HEK293 (cell line): ENCODE measurements at regions not wholly inside any gene's neighbourhood (a gene's known extent, or its start where the extent isn't known, plus 50 kb on each side); places are given as distances from the start of the nearest gene placed in this dataset.
"Not testable (repeated sequence)": the region's sequence is repeated elsewhere in the genome, so short reads cannot be mapped to it uniquely, and the experiment has no call there.

Experiments
- CTCF ChIA-PET: fragments of 350-600 bp; formaldehyde crosslinking; extraction: SDS; loops from one replicate; lab custom pipeline; 2021; ENCODE audit warnings: antibody characterized with exemption; lab: Yijun Ruan, JAX
- POLR2A ChIA-PET: fragments of 300-600 bp; formaldehyde crosslinking; extraction: SDS; loops from one replicate; lab custom pipeline; 2020; ENCODE audit warnings: antibody characterized with exemption, inconsistent platforms; lab: Yijun Ruan, JAX
- H3K27ac ChIP-seq: fragments of 200-500 bp; sonication (Bioruptor generic); 2 replicates; pipeline ENCODE4 v1.5.1; 2014; ENCODE audit warnings: low read depth, low read length, control low read depth, inconsistent platforms; ENCODE audit errors: extremely low read depth
- H3K36me3 ChIP-seq, 2 experiments: fragments of 200-500 bp in 1 of 2; sonication (Bioruptor generic) in 1 of 2; 1 replicate in 1 of 2; 2 replicates in 1 of 2; pipeline ENCODE4 v1.5.1; 2014 to 2017; ENCODE audit warnings: inconsistent platforms in 2 of 2, low read length in 2 of 2; ENCODE audit not compliant: control insufficient read depth in 2 of 2, insufficient read depth in 1 of 2
- H3K4me1 ChIP-seq: fragments of 200-500 bp; sonication (Bioruptor generic); 2 replicates; pipeline ENCODE4 v1.5.1; 2014; ENCODE audit warnings: mild to moderate bottlenecking, low read length, inconsistent platforms; ENCODE audit not compliant: control insufficient read depth, insufficient read depth
- H3K4me3 ChIP-seq: 2 replicates; pipeline ENCODE4 v1.5.1; 2011; ENCODE audit warnings: low read depth, mild to moderate bottlenecking, control low read depth, low read length, moderate library complexity
- H3K9me3 ChIP-seq: fragments of 200-500 bp; sonication (Bioruptor generic); 2 replicates; pipeline ENCODE4 v1.5.1; 2014; ENCODE audit warnings: low read depth, low read length, inconsistent platforms; ENCODE audit not compliant: control insufficient read depth, insufficient read depth
- HOXD13 ChIP-seq: sonication (generic); formaldehyde crosslinking; IDR thresholded peaks from 2 replicates; pipeline ENCODE4 v1.8.0; 2022; ENCODE audit warnings: missing genetic modification reagents, borderline replicate concordance
- ZFP3 ChIP-seq: fragments of 450-650 bp; formaldehyde crosslinking; IDR thresholded peaks from 2 replicates; pipeline ENCODE4 v1.5.1; 2016; ENCODE audit warnings: low read depth, missing biosample characterization, missing genetic modification characterization
- ZNF146 ChIP-seq: fragments of 450-650 bp; formaldehyde crosslinking; IDR thresholded peaks from 2 replicates; pipeline ENCODE4 v1.5.1; 2016; ENCODE audit warnings: missing biosample characterization, missing genetic modification characterization
- ZNF169 ChIP-seq: fragments of 450-650 bp; formaldehyde crosslinking; IDR thresholded peaks from 2 replicates; pipeline ENCODE4 v1.5.1; 2016; ENCODE audit warnings: missing biosample characterization, missing genetic modification characterization
- ZNF2 ChIP-seq: fragments of 450-650 bp; formaldehyde crosslinking; IDR thresholded peaks from 2 replicates; pipeline ENCODE4 v1.5.1; 2016; ENCODE audit warnings: missing biosample characterization, missing genetic modification characterization
- ZNF354C ChIP-seq: fragments of 450-650 bp; formaldehyde crosslinking; IDR thresholded peaks from 2 replicates; pipeline ENCODE4 v1.5.1; 2016; ENCODE audit warnings: missing biosample characterization, missing genetic modification characterization, low read depth, borderline replicate concordance
- ZNF404 ChIP-seq: fragments of 450-650 bp; formaldehyde crosslinking; IDR thresholded peaks from 2 replicates; pipeline ENCODE4 v1.5.1; 2017; ENCODE audit warnings: missing biosample characterization, missing genetic modification characterization
- ZNF510 ChIP-seq: fragments of 450-650 bp; formaldehyde crosslinking; IDR thresholded peaks from 2 replicates; pipeline ENCODE4 v1.5.1; 2018; ENCODE audit warnings: mild to moderate bottlenecking, missing genetic modification characterization, missing biosample characterization; ENCODE audit not compliant: insufficient replicate concordance
- ZNF514 ChIP-seq: fragments of 450-650 bp; formaldehyde crosslinking; IDR thresholded peaks from 2 replicates; pipeline ENCODE4 v1.5.1; 2016; ENCODE audit warnings: missing biosample characterization, missing genetic modification characterization
- ZNF529 ChIP-seq: fragments of 450-650 bp; formaldehyde crosslinking; IDR thresholded peaks from 2 replicates; pipeline ENCODE4 v1.5.1; 2017; ENCODE audit warnings: missing genetic modification characterization, missing biosample characterization; ENCODE audit not compliant: insufficient replicate concordance
- ZNF626 ChIP-seq: fragments of 450-650 bp; sonication (Bioruptor Pico); formaldehyde crosslinking; IDR thresholded peaks from 2 replicates; pipeline ENCODE4 v1.5.1; 2018; ENCODE audit warnings: missing biosample characterization, missing genetic modification characterization, inconsistent platforms
- ZNF747 ChIP-seq: fragments of 450-650 bp; formaldehyde crosslinking; IDR thresholded peaks from 2 replicates; pipeline ENCODE4 v1.5.1; 2016; ENCODE audit warnings: missing biosample characterization, missing genetic modification characterization
- ZNF776 ChIP-seq: fragments of 450-650 bp; formaldehyde crosslinking; IDR thresholded peaks from 2 replicates; pipeline ENCODE4 v1.5.0; 2017; ENCODE audit warnings: missing biosample characterization, missing genetic modification characterization, borderline replicate concordance
- ZNF792 ChIP-seq: fragments of 450-650 bp; formaldehyde crosslinking; IDR thresholded peaks from 2 replicates; pipeline ENCODE4 v1.5.1; 2016; ENCODE audit warnings: missing biosample characterization, missing genetic modification characterization
- ZNF837 ChIP-seq: fragments of 450-650 bp; formaldehyde crosslinking; IDR thresholded peaks from 2 replicates; pipeline ENCODE4 v1.5.1; 2016; ENCODE audit warnings: missing biosample characterization, missing genetic modification characterization
- TF ChIP-seq, protein P1 (sequence below): fragments of 450-650 bp; formaldehyde crosslinking; IDR thresholded peaks from 2 replicates; pipeline ENCODE4 v1.5.1; 2016; ENCODE audit warnings: missing biosample characterization, missing genetic modification characterization, low read depth
- TF ChIP-seq, protein P2 (sequence below): fragments of 450-650 bp; formaldehyde crosslinking; IDR thresholded peaks from 2 replicates; pipeline ENCODE4 v1.5.1; 2016; ENCODE audit warnings: missing biosample characterization, missing genetic modification characterization

- POLR2A ChIA-PET: no interaction called here
- CTCF ChIA-PET: no interaction called here
These were observed 68.0 kb upstream of the CTNNA1 start for GRCh38 chr5:138685193-138685745.

DNA sequence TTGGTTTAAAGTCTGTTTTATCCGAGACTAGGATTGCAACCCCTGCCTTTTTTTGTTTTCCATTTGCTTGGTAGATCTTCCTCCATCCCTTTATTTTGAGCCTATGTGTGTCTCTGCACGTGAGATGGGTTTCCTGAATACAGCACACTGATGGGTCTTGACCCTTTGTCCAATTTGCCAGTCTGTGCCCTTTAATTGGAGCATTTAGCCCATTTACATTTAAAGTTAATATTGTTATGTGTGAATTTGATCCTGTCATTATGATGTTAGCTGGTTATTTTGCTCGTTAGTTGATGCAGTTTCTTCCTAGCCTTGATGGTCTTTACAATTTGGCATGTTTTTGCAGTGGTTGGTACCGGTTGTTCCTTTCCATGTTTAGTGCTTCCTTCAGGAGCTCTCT, 70.8 kb upstream of the CTNNA1 start:
- POLR2A ChIA-PET, H3K27ac ChIP-seq, H3K9me3 ChIP-seq, H3K36me3 ChIP-seq, CTCF ChIA-PET, H3K4me1 ChIP-seq, H3K4me3 ChIP-seq: not testable (repeated sequence)
- TF ChIP-seq ZNF529: peak; percentile 59

More at GRCh38 chr5:138685193-138685745, 68.0 kb upstream of the CTNNA1 start:
- TF ChIP-seq ZNF169 (tag by site-specific recombination): no peak
- TF ChIP-seq ZNF354C (tag by site-specific recombination): no peak
- TF ChIP-seq, protein P1, sequence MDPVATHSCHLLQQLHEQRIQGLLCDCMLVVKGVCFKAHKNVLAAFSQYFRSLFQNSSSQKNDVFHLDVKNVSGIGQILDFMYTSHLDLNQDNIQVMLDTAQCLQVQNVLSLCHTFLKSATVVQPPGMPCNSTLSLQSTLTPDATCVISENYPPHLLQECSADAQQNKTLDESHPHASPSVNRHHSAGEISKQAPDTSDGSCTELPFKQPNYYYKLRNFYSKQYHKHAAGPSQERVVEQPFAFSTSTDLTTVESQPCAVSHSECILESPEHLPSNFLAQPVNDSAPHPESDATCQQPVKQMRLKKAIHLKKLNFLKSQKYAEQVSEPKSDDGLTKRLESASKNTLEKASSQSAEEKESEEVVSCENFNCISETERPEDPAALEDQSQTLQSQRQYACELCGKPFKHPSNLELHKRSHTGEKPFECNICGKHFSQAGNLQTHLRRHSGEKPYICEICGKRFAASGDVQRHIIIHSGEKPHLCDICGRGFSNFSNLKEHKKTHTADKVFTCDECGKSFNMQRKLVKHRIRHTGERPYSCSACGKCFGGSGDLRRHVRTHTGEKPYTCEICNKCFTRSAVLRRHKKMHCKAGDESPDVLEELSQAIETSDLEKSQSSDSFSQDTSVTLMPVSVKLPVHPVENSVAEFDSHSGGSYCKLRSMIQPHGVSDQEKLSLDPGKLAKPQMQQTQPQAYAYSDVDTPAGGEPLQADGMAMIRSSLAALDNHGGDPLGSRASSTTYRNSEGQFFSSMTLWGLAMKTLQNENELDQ (tag by site-specific recombination): no peak
- no peak for TF ChIP-seq ZFP3
- TF ChIP-seq, protein P2, sequence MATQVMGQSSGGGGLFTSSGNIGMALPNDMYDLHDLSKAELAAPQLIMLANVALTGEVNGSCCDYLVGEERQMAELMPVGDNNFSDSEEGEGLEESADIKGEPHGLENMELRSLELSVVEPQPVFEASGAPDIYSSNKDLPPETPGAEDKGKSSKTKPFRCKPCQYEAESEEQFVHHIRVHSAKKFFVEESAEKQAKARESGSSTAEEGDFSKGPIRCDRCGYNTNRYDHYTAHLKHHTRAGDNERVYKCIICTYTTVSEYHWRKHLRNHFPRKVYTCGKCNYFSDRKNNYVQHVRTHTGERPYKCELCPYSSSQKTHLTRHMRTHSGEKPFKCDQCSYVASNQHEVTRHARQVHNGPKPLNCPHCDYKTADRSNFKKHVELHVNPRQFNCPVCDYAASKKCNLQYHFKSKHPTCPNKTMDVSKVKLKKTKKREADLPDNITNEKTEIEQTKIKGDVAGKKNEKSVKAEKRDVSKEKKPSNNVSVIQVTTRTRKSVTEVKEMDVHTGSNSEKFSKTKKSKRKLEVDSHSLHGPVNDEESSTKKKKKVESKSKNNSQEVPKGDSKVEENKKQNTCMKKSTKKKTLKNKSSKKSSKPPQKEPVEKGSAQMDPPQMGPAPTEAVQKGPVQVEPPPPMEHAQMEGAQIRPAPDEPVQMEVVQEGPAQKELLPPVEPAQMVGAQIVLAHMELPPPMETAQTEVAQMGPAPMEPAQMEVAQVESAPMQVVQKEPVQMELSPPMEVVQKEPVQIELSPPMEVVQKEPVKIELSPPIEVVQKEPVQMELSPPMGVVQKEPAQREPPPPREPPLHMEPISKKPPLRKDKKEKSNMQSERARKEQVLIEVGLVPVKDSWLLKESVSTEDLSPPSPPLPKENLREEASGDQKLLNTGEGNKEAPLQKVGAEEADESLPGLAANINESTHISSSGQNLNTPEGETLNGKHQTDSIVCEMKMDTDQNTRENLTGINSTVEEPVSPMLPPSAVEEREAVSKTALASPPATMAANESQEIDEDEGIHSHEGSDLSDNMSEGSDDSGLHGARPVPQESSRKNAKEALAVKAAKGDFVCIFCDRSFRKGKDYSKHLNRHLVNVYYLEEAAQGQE (tag by site-specific recombination): no peak
- no peak for TF ChIP-seq ZNF514 (tag by site-specific recombination)
- no peak for TF ChIP-seq ZNF2 (tag by site-specific recombination)
- no peak for TF ChIP-seq ZNF776 (tag by site-specific recombination)
- no peak for TF ChIP-seq ZNF626 (tag by site-specific recombination)
- no peak for TF ChIP-seq ZNF510
- TF ChIP-seq ZNF747 (tag by site-specific recombination): no peak
- TF ChIP-seq ZNF404 (tag by site-specific recombination): no peak
- no peak for TF ChIP-seq HOXD13 (CRISPR knock-in tag)
- TF ChIP-seq ZNF792 (tag by site-specific recombination): no peak
- TF ChIP-seq ZNF837 (tag by site-specific recombination): no peak
- H3K27ac ChIP-seq: no peak overlapping the region
- no peaks in the 10 kb centered on the region for H3K9me3 ChIP-seq
- no peaks in the 10 kb centered on the region for H3K4me1 ChIP-seq
- H3K36me3 ChIP-seq: no peaks in the 10 kb centered on the region; a peak in 1 of 3 replicates
- no peak overlapping the region for H3K4me3 ChIP-seq

GRCh38 chr5:138678826-138679225, 74.4 kb upstream of the CTNNA1 start:
- H3K36me3 ChIP-seq, H3K27ac ChIP-seq, H3K4me3 ChIP-seq, CTCF ChIA-PET, POLR2A ChIA-PET, H3K4me1 ChIP-seq, H3K9me3 ChIP-seq: not testable (repeated sequence)
- TF ChIP-seq ZNF146 (tag by site-specific recombination): peak; percentile 95
